AG08395 (cell line): ENCODE measurements at regions not wholly inside any gene's neighbourhood (a gene's known extent, or its start where the extent isn't known, plus 50 kb on each side); places are given as distances from the start of the nearest gene placed in this dataset.

ENCODE experiments used
- DNase-seq: peaks from one replicate; pipeline ENCODE4 v3.0.0; 2012; ENCODE audit warnings: mixed read lengths, low spot score

- no peak for DNase-seq
These were observed 375.1 kb downstream of the TMEM167A start for GRCh38 chr5:82702046-82702445.

GRCh38 chr5:82699737-82700136 is 377.5 kb downstream of the TMEM167A start:
- DNase-seq = no peak

GRCh38 chr5:82698026-82698425 is 379.2 kb downstream of the TMEM167A start:
- no peak for DNase-seq

GRCh38 chr5:82694711-82695285 is 382.4 kb downstream of the TMEM167A start:
- no peak for DNase-seq

GRCh38 chr5:82692826-82693225 is 384.4 kb downstream of the TMEM167A start:
- no peak for DNase-seq

- no peak for DNase-seq
These were observed 392.5 kb downstream of the TMEM167A start for GRCh38 chr5:82684659-82685058.

- no peak for DNase-seq
These were observed 393.0 kb downstream of the TMEM167A start for GRCh38 chr5:82684165-82684564.

- no peak for DNase-seq
These were observed 397.5 kb downstream of the TMEM167A start for GRCh38 chr5:82679660-82680059.

- DNase-seq = no peak
These were observed 398.5 kb upstream of the RPS23 start for GRCh38 chr5:82676661-82677060.

GRCh38 chr5:82674671-82675070 is 396.5 kb upstream of the RPS23 start:
- no peak for DNase-seq

GRCh38 chr5:82673057-82673809 is 395.1 kb upstream of the RPS23 start:
- DNase-seq = no peak

- DNase-seq = no peak
These were observed 392.5 kb upstream of the RPS23 start for GRCh38 chr5:82670692-82671091.

GRCh38 chr5:82669720-82670119 is 391.6 kb upstream of the RPS23 start:
- DNase-seq = no peak

GRCh38 chr5:82666312-82666711 is 388.2 kb upstream of the RPS23 start:
- DNase-seq = no peak

- DNase-seq = no peak
These were observed 386.6 kb upstream of the RPS23 start for GRCh38 chr5:82664732-82665131.

- no peak for DNase-seq
These were observed 385.1 kb upstream of the RPS23 start for GRCh38 chr5:82663225-82663624.

GRCh38 chr5:82662340-82662739 is 384.2 kb upstream of the RPS23 start:
- DNase-seq = no peak

- no peak for DNase-seq
These were observed 383.8 kb upstream of the RPS23 start for GRCh38 chr5:82661933-82662332.

GRCh38 chr5:82661462-82661861 is 383.3 kb upstream of the RPS23 start:
- no peak for DNase-seq

GRCh38 chr5:82659115-82659514 is 381.0 kb upstream of the RPS23 start:
- no peak for DNase-seq

- no peak for DNase-seq
These were observed 379.0 kb upstream of the RPS23 start for GRCh38 chr5:82657033-82657699.

- no peak for DNase-seq
These were observed 378.2 kb upstream of the RPS23 start for GRCh38 chr5:82656341-82656761.

- no peak for DNase-seq
These were observed 376.9 kb upstream of the RPS23 start for GRCh38 chr5:82655078-82655477.
